Activated T-helper 9 cell treated with anti-CD3 and anti-CD28 coated beads, Interleukin-2, amount 50 U/mL, for 16 hours (primary cell): ENCODE measurements at regions not wholly inside any gene's neighbourhood (a gene's known extent, or its start where the extent isn't known, plus 50 kb on each side); places are given as distances from the start of the nearest gene placed in this dataset.

Experiments used
- DNase-seq: peaks from one replicate; pipeline ENCODE4 v3.0.0-alpha.2; 2020; ENCODE audit warnings: low read depth

GRCh38 chr9:28839778-28840430 lies 1266.6 kb upstream of the C9orf72 start:
- no peak for DNase-seq

- DNase-seq = no peak
These were observed 1268.5 kb upstream of the C9orf72 start for GRCh38 chr9:28841775-28842174.

GRCh38 chr9:28847331-28847730 lies 1274.0 kb upstream of the C9orf72 start:
- no peak for DNase-seq

- DNase-seq = no peak
These were observed 1275.4 kb upstream of the C9orf72 start for GRCh38 chr9:28848671-28849070.

GRCh38 chr9:28853477-28853876 lies 1280.2 kb upstream of the C9orf72 start:
- no peak for DNase-seq

GRCh38 chr9:28866951-28867350 lies 1293.7 kb upstream of the C9orf72 start:
- DNase-seq = no peak

GRCh38 chr9:28868228-28868990 lies 1295.1 kb upstream of the C9orf72 start:
- DNase-seq = no peak

- no peak for DNase-seq
These were observed 1309.2 kb upstream of the C9orf72 start for GRCh38 chr9:28882529-28882928.

- DNase-seq = no peak
These were observed 1310.0 kb upstream of the C9orf72 start for GRCh38 chr9:28883234-28883633.

GRCh38 chr9:28887188-28887884 lies 1314.1 kb upstream of the C9orf72 start:
- no peak for DNase-seq

GRCh38 chr9:28888806-28889205 lies 1315.5 kb upstream of the C9orf72 start:
- DNase-seq = no peak

GRCh38 chr9:28892538-28892937 lies 1319.3 kb upstream of the C9orf72 start:
- DNase-seq = no peak

GRCh38 chr9:28899267-28899666 lies 1326.0 kb upstream of the C9orf72 start:
- no peak for DNase-seq

- no peak for DNase-seq
These were observed 1326.6 kb upstream of the C9orf72 start for GRCh38 chr9:28899926-28900325.

GRCh38 chr9:28900406-28900805 lies 1327.1 kb upstream of the C9orf72 start:
- DNase-seq = no peak

GRCh38 chr9:28909526-28909925 lies 1336.2 kb upstream of the C9orf72 start:
- no peak for DNase-seq

GRCh38 chr9:28912621-28913020 lies 1339.3 kb upstream of the C9orf72 start:
- no peak for DNase-seq

GRCh38 chr9:28915202-28915930 lies 1342.1 kb upstream of the C9orf72 start:
- no peak for DNase-seq

GRCh38 chr9:28916348-28916747 lies 1343.1 kb upstream of the C9orf72 start:
- no peak for DNase-seq

- DNase-seq = no peak
These were observed 1348.7 kb upstream of the C9orf72 start for GRCh38 chr9:28921857-28922500.

- no peak for DNase-seq
These were observed 1349.6 kb upstream of the C9orf72 start for GRCh38 chr9:28922891-28923290.

GRCh38 chr9:28923351-28923750 lies 1350.1 kb upstream of the C9orf72 start:
- no peak for DNase-seq
